Tibial nerve (tissue), 4 donors: ENCODE measurements at regions not wholly inside any gene's neighbourhood (a gene's known extent, or its start where the extent isn't known, plus 50 kb on each side); places are given as distances from the start of the nearest gene placed in this dataset.

ENCODE experiments used
- DNase-seq, 2 donors: peaks; one replicate each; pipeline ENCODE4 v3.0.0-alpha.2; 2019; ENCODE audit warnings: low spot score in 2 of 2
- H3K27ac ChIP-seq, 4 donors: fragments of 200-600 bp; sonication (generic) in 3 of 4; one replicate each; pipeline ENCODE4 v1.5.1; 2017 to 2019; ENCODE audit warnings: mild to moderate bottlenecking in 1 of 4
- H3K27me3 ChIP-seq, 2 donors: fragments of 200-600 bp; sonication (generic) in 1 of 2; one replicate each; pipeline versions ENCODE4 v1.5.1 to v1.6.0; 2017 to 2019
- H3K36me3 ChIP-seq, 3 donors: fragments of 200-600 bp; sonication (generic); one replicate each; pipeline ENCODE4 v1.5.1; 2018 to 2019
- H3K4me1 ChIP-seq, 4 donors: fragments of 200-600 bp; sonication (generic) in 3 of 4; one replicate each; pipeline ENCODE4 v1.5.1; 2017 to 2019
- H3K4me3 ChIP-seq, 4 donors: fragments of 200-600 bp; sonication (generic) in 3 of 4; one replicate each; pipeline ENCODE4 v1.5.1; 2017 to 2019; ENCODE audit warnings: mild to moderate bottlenecking in 1 of 4, moderate library complexity in 1 of 4
- H3K9me3 ChIP-seq, 4 donors: fragments of 200-600 bp; sonication (generic) in 3 of 4; one replicate each; pipeline ENCODE4 v1.5.1; 2017 to 2019
- EP300 ChIP-seq, 2 donors: sonication (generic); formaldehyde crosslinking; IDR thresholded peaks; one replicate each; pipeline ENCODE4 v1.6.1; 2017; ENCODE audit warnings: antibody characterized with exemption in 2 of 2, mild to moderate bottlenecking in 1 of 2
- POLR2A ChIP-seq, 2 donors: fragments of 450-650 bp; IDR thresholded peaks; one replicate each; pipeline ENCODE4 v1.6.1; 2017; ENCODE audit warnings: antibody characterized with exemption in 2 of 2, mild to moderate bottlenecking in 2 of 2, moderate library complexity in 2 of 2
- WGBS, 2 donors: methylation state at CpG; one replicate each; pipeline ENCODE4 v1.1.5; 2018; 5-methylcytosine and 5-hydroxymethylcytosine counted together
- TF ChIP-seq, protein P1 (sequence below), 5 experiments: fragments of 200-600 bp in 3 of 5; fragments of 450-650 bp in 2 of 5; sonication (generic) in 3 of 5; IDR thresholded peaks; one replicate each; pipeline ENCODE4 v1.5.1; 2016 to 2019; ENCODE audit warnings: antibody characterized with exemption in 5 of 5, mild to moderate bottlenecking in 3 of 5, moderate library complexity in 2 of 5

DNA sequence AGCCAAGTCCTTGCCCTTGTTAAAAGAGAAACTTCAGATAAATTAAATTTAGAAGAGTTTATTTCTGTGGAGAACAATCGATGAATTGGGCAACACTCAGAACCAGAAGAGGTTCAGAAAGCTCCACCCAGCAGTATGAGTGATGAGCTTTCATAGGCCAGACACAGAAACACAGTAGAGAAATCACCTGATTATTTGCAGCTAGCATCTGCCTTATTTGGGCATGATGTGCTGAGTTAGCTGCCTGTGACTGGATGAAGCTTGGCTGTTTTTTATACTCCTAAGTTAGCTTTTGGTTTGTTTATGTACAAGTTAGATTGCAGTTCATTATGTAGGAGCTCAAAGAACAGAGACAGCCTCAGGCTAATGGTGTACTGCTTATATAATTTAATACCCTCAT, 269.5 kb upstream of the SESN3 start:
- 97% methylated on average over 1 of the region's 1 CpG for WGBS, 2 donors
- H3K27me3 ChIP-seq: no peaks in the 10 kb centered on the region
- TF ChIP-seq POLR2A (IDR thresholded peaks at IDR 0.05) (no peak), EP300 (IDR thresholded peaks at IDR 0.05) (no peak)
- TF ChIP-seq, protein P1, sequence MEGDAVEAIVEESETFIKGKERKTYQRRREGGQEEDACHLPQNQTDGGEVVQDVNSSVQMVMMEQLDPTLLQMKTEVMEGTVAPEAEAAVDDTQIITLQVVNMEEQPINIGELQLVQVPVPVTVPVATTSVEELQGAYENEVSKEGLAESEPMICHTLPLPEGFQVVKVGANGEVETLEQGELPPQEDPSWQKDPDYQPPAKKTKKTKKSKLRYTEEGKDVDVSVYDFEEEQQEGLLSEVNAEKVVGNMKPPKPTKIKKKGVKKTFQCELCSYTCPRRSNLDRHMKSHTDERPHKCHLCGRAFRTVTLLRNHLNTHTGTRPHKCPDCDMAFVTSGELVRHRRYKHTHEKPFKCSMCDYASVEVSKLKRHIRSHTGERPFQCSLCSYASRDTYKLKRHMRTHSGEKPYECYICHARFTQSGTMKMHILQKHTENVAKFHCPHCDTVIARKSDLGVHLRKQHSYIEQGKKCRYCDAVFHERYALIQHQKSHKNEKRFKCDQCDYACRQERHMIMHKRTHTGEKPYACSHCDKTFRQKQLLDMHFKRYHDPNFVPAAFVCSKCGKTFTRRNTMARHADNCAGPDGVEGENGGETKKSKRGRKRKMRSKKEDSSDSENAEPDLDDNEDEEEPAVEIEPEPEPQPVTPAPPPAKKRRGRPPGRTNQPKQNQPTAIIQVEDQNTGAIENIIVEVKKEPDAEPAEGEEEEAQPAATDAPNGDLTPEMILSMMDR (IDR thresholded peaks at IDR 0.05): no peak
- peaks cover 0 to 11% (median 0%) of the 10 kb centered on the region in 4 donors for H3K4me1 ChIP-seq
- H3K36me3 ChIP-seq: no peaks in the 10 kb centered on the region
- H3K9me3 ChIP-seq: no peaks in the 10 kb centered on the region
- no peak for DNase-seq
- H3K4me3 ChIP-seq: no peak overlapping the region
- no peak overlapping the region for H3K27ac ChIP-seq

DNA sequence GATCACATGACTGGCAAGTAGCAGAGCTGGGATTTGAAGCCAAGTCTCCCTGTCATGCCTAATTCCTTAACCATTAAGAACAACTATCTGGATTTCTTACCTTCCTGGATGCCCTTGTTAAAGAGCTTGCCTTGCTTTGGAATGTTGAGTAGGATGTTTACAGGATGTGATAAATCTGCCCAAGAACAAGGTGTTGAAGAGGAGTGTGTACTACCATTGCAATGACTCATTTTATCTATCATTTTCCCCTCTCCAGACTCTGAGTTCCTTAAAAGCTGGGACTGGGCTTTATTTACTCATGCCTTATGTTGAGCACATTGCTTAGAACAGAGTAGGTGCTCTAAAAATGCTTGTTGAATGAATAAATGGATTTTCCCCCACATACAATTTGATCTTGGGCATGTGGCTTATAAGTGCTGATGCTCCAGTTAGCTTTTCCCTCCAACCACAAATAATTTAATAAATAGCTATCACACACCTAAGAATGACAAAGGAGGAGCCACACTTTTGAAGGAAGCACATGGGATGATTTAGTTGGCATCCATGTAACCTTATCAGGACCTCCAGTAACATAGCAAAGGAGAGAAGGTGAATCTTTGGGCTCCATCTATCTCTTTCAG, 268.6 kb upstream of the SESN3 start:
- no peak for DNase-seq
- peaks cover 0 to 11% (median 0%) of the 10 kb centered on the region in 4 donors for H3K4me1 ChIP-seq
- H3K36me3 ChIP-seq: no peaks in the 10 kb centered on the region
- H3K27ac ChIP-seq: no peak overlapping the region
- TF ChIP-seq, protein P1 (IDR thresholded peaks at IDR 0.05): no peak
- TF ChIP-seq EP300 (IDR thresholded peaks at IDR 0.05): no peak
- no peak for TF ChIP-seq POLR2A (IDR thresholded peaks at IDR 0.05)
- no peaks in the 10 kb centered on the region for H3K27me3 ChIP-seq
- no peaks in the 10 kb centered on the region for H3K9me3 ChIP-seq
- no peak overlapping the region for H3K4me3 ChIP-seq

DNA sequence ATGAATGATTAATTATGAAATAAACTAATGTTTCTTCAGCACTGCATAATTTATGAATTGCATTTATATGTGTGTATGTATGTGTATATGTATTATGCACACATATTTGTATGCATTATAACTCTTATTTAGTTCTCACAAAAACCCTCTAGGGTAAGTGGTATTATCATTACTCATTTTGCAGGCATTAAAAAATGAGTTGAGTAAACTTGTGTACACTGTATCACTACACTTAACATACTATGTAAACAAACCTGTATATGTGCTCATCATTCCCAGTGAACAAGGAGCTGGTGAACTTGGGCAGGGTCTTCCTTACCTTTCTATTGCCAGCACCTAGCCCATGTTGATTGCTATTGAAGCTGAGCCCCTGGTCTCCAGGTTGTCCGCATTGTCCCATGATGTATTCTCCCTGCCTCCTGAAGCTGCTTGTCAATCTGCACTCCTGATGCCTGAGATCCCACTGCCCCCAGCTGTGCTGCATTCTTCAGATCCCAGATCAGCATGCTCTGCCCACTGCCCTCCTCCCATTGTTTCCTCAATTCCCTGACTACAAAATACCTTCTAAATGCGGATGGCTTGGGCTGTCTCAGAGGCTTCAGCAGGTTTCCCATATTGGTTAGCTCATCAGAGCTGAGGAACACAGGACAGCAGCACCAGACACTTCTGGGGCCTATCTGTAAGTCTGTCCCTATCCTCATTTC, 267.9 kb upstream of the SESN3 start:
- H3K4me1 ChIP-seq: peaks cover 0 to 11% (median 0%) of the 10 kb centered on the region in 4 donors
- no peak overlapping the region for H3K27ac ChIP-seq
- 80 to 83% methylated on average over 2 of the region's 2 CpGs for WGBS, 2 donors
- H3K4me3 ChIP-seq: no peak overlapping the region
- no peaks in the 10 kb centered on the region for H3K27me3 ChIP-seq
- peaks cover 0 to 3% (median 0%) of the 10 kb centered on the region in 4 donors for H3K9me3 ChIP-seq
- DNase-seq: no peak
- no peak for TF ChIP-seq EP300 (IDR thresholded peaks at IDR 0.05)
- TF ChIP-seq POLR2A (IDR thresholded peaks at IDR 0.05): no peak
- TF ChIP-seq, protein P1 (IDR thresholded peaks at IDR 0.05): no peak
- no peaks in the 10 kb centered on the region for H3K36me3 ChIP-seq

DNA sequence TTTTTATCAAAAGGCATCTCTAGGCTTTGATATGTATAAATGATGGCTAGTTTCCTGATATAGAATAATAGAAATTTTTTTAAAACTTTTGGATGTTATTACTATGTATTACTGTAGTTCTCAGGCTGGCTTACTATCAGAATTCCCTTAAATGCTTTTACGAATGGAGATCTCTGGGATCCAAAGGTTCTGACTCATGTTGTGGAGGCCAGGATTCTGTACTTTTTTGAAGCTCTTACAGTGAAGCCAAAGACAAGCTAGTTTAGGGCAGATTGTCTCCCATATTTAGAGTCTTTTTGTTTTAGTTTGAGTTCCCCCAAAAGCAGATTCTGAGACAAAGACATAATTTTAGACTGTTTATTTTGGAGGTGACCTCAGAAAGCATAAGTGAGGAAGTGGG, 265.9 kb upstream of the SESN3 start:
- WGBS, 2 donors: 68 to 72% methylated on average over 1 of the region's 1 CpG
- H3K36me3 ChIP-seq: no peaks in the 10 kb centered on the region
- H3K4me1 ChIP-seq: peaks cover 0 to 7% (median 0%) of the 10 kb centered on the region in 4 donors
- H3K9me3 ChIP-seq: peaks cover 0 to 6% (median 0%) of the 10 kb centered on the region in 4 donors
- H3K27ac ChIP-seq: no peak overlapping the region
- no peak overlapping the region for H3K4me3 ChIP-seq
- no peaks in the 10 kb centered on the region for H3K27me3 ChIP-seq
- DNase-seq: no peak
- TF ChIP-seq, protein P1 (IDR thresholded peaks at IDR 0.05): no peak
- TF ChIP-seq POLR2A (IDR thresholded peaks at IDR 0.05) (no peak), EP300 (IDR thresholded peaks at IDR 0.05) (no peak)

DNA sequence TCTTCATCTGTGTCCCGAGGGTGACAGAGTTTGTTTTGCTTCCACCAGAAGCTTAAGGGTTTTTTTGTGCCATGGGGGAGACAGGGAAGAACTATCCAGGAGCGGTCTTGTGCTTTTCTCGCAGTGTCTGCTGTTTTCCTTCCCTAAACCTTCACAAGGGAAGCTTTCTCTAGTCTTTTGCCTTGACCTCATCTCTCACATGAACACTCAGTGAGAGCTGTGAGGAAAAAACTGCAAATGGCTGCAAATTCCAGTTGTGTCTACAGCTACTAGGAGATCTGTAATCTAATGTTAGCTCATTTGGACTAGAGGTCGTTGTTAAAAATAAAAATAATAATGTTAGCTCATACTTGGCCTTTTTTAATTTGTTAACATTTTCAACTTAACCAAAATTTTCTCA, 264.7 kb upstream of the SESN3 start:
- WGBS, 2 donors: 33 to 44% methylated on average over 4 of the region's 4 CpGs
- H3K27ac ChIP-seq: peak overlapping the region in 2 of 4 donors; percentile 36 to 67

More for the DNA sequence above, 264.7 kb upstream of the SESN3 start:
- H3K4me3 ChIP-seq: no peak overlapping the region
- no peaks in the 10 kb centered on the region for H3K27me3 ChIP-seq
- H3K9me3 ChIP-seq: peaks cover 0 to 6% (median 1%) of the 10 kb centered on the region in 4 donors
- peaks cover 0 to 4% (median 0%) of the 10 kb centered on the region in 4 donors for H3K4me1 ChIP-seq
- H3K36me3 ChIP-seq: no peaks in the 10 kb centered on the region
- TF ChIP-seq POLR2A (IDR thresholded peaks at IDR 0.05): no peak
- TF ChIP-seq, protein P1 (IDR thresholded peaks at IDR 0.05): no peak
- no peak for TF ChIP-seq EP300 (IDR thresholded peaks at IDR 0.05)
- no peak for DNase-seq
